Forelimb muscle (tissue), 1 donor: ENCODE measurements at regions not wholly inside any gene's neighbourhood (a gene's known extent, or its start where the extent isn't known, plus 50 kb on each side); places are given as distances from the start of the nearest gene placed in this dataset.

Experiments
- DNase-seq: peaks from one replicate; pipeline ENCODE4 v3.0.0-alpha.2; 2013; ENCODE audit warnings: low read depth

- DNase-seq, result no peak
These were observed 158.8 kb upstream of the SLC39A10 start for GRCh38 chr2:195498176-195498575.

- DNase-seq, result no peak
These were observed 160.0 kb upstream of the SLC39A10 start for GRCh38 chr2:195496991-195497390.

- DNase-seq, result no peak
These were observed 161.1 kb upstream of the SLC39A10 start for GRCh38 chr2:195495966-195496365.

DNA sequence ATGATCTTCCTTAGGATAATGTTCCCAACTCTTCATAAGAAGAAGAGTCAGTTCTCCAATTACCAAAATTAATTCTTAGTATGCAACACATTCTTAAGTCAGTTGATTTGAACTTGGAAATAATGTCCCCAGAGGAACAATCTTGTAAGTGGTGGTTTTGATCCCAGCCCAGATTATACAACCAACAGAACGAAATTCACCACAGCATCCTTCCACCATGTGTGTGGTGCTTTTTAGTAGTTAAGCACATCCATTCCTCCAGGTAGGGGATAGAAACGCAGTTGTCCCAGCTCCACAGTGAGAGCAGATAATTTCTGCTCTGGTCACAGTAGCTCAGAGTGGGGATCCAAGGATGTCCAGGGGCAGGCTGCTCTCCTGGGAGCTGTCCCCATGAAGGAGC is 161.7 kb upstream of the SLC39A10 start:
- no peak for DNase-seq

DNA sequence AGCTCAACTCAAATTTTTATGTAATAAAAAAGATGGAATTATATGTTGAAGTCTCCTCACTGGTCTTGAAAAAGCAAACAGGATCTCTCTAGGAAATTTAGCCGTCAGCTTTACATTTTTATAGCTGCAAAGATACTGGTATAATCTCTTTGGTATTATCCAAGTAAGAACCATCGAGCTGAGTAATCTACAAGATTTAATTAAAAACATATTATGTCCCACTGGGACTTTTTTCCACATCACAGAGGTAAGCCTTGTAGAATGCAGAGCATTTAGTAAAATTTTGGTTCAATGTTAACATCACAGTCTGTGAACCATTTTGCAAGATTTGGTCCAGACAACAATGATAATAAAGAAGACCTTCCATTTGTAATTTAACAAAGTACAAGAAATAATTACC is 162.6 kb upstream of the SLC39A10 start:
- no peak for DNase-seq

DNA sequence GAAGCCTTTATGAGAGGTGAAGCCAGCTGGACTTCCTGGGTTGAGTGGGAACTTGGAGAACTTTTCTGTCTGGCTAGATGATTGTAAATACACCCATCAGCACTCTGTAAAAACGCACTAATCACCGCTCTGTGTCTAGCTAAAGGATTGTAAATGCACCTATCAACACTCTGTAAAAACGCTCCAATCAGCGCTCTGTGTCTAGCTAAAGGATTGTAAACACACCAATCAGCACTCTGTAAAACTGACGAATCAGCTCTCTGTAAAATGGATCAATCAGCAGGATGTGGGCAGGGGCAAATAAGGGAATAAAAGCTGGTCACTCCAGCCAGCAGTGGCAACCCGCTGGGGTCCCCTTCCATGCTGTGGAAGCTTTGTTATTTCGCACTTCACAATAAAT is 163.6 kb upstream of the SLC39A10 start:
- no peak for DNase-seq

- no peak for DNase-seq
These were observed 166.7 kb upstream of the SLC39A10 start for GRCh38 chr2:195490319-195490718.

DNA sequence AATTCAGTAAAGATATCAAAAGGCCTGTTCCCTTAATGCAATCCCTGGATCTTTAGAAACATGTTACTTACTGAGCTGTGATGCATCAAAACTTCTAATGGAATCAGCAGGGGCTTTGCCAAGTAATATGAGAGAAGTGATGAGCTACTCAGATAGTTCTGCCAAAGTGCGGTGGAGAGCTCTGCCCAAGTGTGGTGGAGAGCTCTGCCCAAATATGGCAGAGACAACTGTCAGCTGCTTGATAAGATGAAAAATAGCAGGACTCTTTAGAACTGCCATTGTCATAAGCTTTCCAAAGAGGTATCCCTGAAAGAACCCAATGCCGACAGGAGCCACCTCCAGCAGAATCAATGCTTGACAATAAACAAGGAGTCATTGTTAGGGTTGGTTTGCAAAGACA is 167.9 kb upstream of the SLC39A10 start:
- no peak for DNase-seq

- DNase-seq, result no peak
These were observed 168.5 kb upstream of the SLC39A10 start for GRCh38 chr2:195488567-195488966.

GRCh38 chr2:195486987-195487644 is 169.9 kb upstream of the SLC39A10 start:
- no peak for DNase-seq

GRCh38 chr2:195486520-195486919 is 170.5 kb upstream of the SLC39A10 start:
- no peak for DNase-seq

DNA sequence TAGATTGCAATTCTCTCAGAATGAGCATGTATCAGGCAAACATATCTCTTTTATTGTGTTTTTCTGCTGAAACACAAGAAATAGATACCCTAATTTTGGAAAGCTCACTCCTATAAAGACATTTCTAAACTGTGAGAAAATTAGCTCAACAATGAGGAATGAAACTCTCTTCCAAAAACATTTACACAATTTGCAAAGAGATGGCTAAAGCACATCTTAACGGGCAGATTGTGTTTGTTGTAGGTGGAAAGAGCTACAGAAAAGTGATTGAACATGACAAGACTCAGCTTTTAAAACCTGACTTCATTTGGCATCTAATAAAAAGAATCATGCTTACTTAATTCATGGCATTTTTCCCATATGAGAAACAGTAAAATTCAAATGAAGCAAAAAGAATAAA is 175.0 kb upstream of the SLC39A10 start:
- DNase-seq, result no peak

DNA sequence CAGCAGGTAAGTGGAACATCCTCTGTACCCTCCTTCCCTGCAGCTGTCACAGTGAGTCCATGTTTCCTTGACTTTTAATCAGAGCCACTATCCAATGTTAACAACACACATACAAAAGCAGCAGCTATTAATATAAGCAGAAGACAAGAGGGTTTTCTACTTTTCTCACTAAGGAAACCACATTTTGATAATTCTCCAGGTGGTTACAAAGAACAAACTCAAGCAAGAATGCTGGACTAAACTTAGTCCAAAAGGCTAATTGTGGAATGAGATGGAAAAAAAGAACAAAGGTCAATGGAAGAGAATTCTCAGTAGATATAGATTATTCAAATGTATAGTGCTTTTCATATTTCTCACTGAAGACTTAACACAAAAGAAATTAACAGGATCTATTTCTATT is 176.9 kb upstream of the SLC39A10 start:
- DNase-seq, result no peak

- no peak for DNase-seq
These were observed 177.6 kb upstream of the SLC39A10 start for GRCh38 chr2:195479407-195479806.

DNA sequence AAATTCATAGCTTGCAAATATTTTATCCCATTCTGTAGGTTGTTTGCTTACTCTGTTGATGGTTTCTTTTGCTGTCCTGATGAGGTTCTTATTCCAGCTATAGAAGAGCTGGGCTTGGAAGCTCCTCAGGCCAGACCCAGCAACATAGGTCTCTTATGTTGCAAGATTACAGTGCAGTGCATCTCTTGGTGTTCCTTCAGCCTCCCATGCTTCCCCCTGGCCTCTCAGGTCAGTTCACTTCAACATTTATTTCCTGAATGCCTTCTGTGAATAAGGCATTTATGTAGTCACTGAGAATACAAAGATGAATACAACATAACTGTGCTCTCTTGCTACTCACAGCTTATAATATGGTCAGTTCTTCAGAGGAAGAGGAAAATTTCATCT is 179.0 kb upstream of the SLC39A10 start:
- no peak for DNase-seq

- no peak for DNase-seq
These were observed 179.6 kb upstream of the SLC39A10 start for GRCh38 chr2:195477248-195477995.

GRCh38 chr2:195475336-195475735 is 181.7 kb upstream of the SLC39A10 start:
- DNase-seq, result no peak

DNA sequence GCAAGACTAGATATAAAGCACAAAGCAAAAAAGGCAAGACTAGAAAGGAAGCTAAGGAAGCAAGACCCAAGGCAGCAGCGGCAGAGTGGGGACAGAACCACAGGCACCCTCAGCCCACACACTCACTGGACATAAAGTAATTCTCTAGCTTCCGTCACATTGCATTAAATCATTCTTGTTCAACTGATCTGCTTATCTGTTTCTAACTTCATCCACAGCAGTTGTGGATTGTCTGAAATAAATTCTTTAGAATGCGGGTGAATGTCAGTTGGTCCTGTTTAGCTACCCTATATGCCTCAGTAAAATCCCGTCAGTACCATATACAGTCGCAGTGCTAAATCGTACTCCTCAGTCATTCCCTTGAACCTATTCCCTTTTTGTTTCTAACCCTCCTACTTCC is 183.2 kb upstream of the SLC39A10 start:
- DNase-seq, result no peak

- DNase-seq, result no peak
These were observed 184.4 kb upstream of the SLC39A10 start for GRCh38 chr2:195472501-195473234.

DNA sequence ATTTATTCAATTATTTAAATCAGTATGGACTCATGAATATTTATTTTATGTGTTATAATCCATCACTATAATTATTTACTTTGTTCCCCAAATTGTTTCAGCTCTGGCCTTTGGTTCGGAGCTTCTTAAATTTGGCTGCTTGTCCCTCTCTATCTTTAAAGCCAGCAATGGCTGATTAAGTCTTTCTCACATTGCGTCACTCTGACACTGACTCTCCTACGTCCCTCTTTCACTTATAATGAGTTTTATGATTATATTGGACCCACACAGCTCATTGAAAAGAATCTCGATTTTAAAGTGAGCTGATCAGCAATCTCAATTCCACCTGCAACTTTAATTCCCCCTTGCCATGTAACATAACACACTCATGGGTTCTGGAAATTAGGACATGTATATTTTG is 185.2 kb upstream of the SLC39A10 start:
- DNase-seq, result no peak

- DNase-seq, result no peak
These were observed 185.9 kb upstream of the SLC39A10 start for GRCh38 chr2:195471163-195471562.

- DNase-seq, result no peak
These were observed 186.4 kb upstream of the SLC39A10 start for GRCh38 chr2:195470622-195471021.

DNA sequence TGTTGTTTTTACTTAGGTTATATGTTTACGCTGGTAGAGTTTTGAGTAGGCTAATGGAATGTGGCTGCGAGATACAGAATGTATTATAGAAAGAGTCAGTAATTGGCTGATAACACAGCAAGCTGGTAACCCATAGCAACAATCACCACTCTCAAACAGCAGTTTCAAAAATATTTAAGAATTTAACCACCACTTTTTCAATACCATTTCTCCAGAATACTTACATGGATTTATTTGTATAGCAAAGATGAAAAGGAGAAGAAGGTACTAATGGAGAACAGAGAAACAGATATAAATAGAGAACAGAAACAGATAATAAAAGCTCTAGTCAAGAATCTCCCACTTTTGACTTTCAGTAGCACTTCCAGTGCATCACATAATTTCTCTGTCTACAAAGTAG is 188.3 kb upstream of the SLC39A10 start:
- no peak for DNase-seq
